H1 (cell line): ENCODE measurements at regions not wholly inside any gene's neighbourhood (a gene's known extent, or its start where the extent isn't known, plus 50 kb on each side); places are given as distances from the start of the nearest gene placed in this dataset.

Experiments
- CTCF ChIA-PET: fragments of 300-600 bp; sonication (Branson Sonifier 250); formaldehyde crosslinking; loops from one replicate; lab custom pipeline; 2021; ENCODE audit not compliant: partially characterized antibody; lab: Charles Lee
- POLR2A ChIA-PET: fragments of 300-600 bp; sonication (Branson Sonifier 250); formaldehyde crosslinking; loops from one replicate; lab custom pipeline; 2021; ENCODE audit warnings: inconsistent platforms; ENCODE audit not compliant: partially characterized antibody; lab: Charles Lee
- DNase-seq, 2 experiments: peaks; one replicate each; pipeline versions ENCODE4 v3.0.0 to v3.0.0-alpha.2; 2010 to 2022; ENCODE audit warnings: low spot score in 2 of 2, low read depth in 1 of 2, mixed read lengths in 1 of 2
- FAIRE-seq: peaks from 2 replicates; lab custom pipeline; 2011; peaks lifted over from hg19 to GRCh38; lab: Jason Lieb, UNC
- H2AFZ ChIP-seq: 2 replicates; pipeline ENCODE4 v1.8.1; 2012; ENCODE audit warnings: low read length, inconsistent platforms
- H2AK5ac ChIP-seq: 2 replicates; pipeline ENCODE4 v1.6.1; 2013; ENCODE audit warnings: low read depth, low read length
- H2BK120ac ChIP-seq: replicated peaks from 2 replicates; pipeline ENCODE3; 2013; ENCODE audit warnings: low read depth, low read length, inconsistent platforms
- H2BK12ac ChIP-seq: 2 replicates; pipeline ENCODE4 v1.6.1; 2013; ENCODE audit warnings: low read depth, low read length
- H2BK15ac ChIP-seq: 2 replicates; pipeline ENCODE4 v1.6.1; 2013; ENCODE audit warnings: low read length
- H2BK20ac ChIP-seq: 2 replicates; pipeline ENCODE4 v1.6.1; 2013; ENCODE audit warnings: low read length
- H2BK5ac ChIP-seq: 2 replicates; pipeline ENCODE4 v1.6.1; 2013; ENCODE audit warnings: low read depth, low read length
- H3K14ac ChIP-seq: 2 replicates; pipeline ENCODE4 v1.6.1; 2013; ENCODE audit warnings: inconsistent platforms; ENCODE audit not compliant: insufficient read length
- H3K18ac ChIP-seq: 2 replicates; pipeline ENCODE4 v1.6.1; 2013; ENCODE audit warnings: low read length; ENCODE audit errors: extremely low read depth
- H3K23ac ChIP-seq: 2 replicates; pipeline ENCODE4 v1.6.1; 2013; ENCODE audit warnings: inconsistent platforms; ENCODE audit not compliant: insufficient read length
- H3K23me2 ChIP-seq: 2 replicates; pipeline ENCODE4 v1.6.1; 2013; ENCODE audit warnings: low read depth, low read length
- H3K27ac ChIP-seq: 2 replicates; pipeline ENCODE4 v1.6.1; 2011; ENCODE audit warnings: low read depth, low read length, inconsistent platforms
- H3K27me3 ChIP-seq, 4 experiments: replicated peaks in 1 of 4; 1 replicate in 1 of 4; 2 replicates in 3 of 4; pipeline versions ENCODE4 v1.6.1 to v1.8.1; 2011 to 2013; ENCODE audit warnings: low read length in 3 of 4, mild to moderate bottlenecking in 3 of 4, inconsistent platforms in 2 of 4, mixed read lengths in 2 of 4, moderate library complexity in 1 of 4; ENCODE audit not compliant: control insufficient read depth in 3 of 4, insufficient read depth in 3 of 4; ENCODE audit errors: extremely low read depth in 1 of 4
- H3K36me3 ChIP-seq, 4 experiments: 2 replicates each; pipeline versions ENCODE4 v1.6.1 to v1.8.1; 2011 to 2013; ENCODE audit warnings: mild to moderate bottlenecking in 4 of 4, low read length in 3 of 4, moderate library complexity in 2 of 4, control low read depth in 1 of 4, inconsistent platforms in 1 of 4; ENCODE audit not compliant: insufficient read depth in 4 of 4, control insufficient read depth in 2 of 4
- H3K4ac ChIP-seq: replicated peaks from 2 replicates; pipeline ENCODE3; 2013; ENCODE audit warnings: low read length, low read depth, mixed read lengths, inconsistent platforms; ENCODE audit not compliant: insufficient read length
- H3K4me1 ChIP-seq, 4 experiments: replicated peaks in 1 of 4; 1 replicate in 1 of 4; 2 replicates in 3 of 4; pipeline versions ENCODE4 v1.6.1 to v1.8.1; 2011 to 2013; ENCODE audit warnings: low read length in 3 of 4, inconsistent platforms in 2 of 4, mixed read lengths in 1 of 4; ENCODE audit not compliant: insufficient read depth in 4 of 4, control insufficient read depth in 3 of 4
- H3K4me2 ChIP-seq, 2 experiments: 2 replicates each; pipeline versions ENCODE4 v1.6.1 to v1.8.1; 2011 to 2013; ENCODE audit warnings: low read depth in 2 of 2, low read length in 2 of 2, control low read depth in 1 of 2, inconsistent platforms in 1 of 2, mild to moderate bottlenecking in 1 of 2; ENCODE audit not compliant: insufficient read depth in 1 of 2
- H3K4me3 ChIP-seq, 4 experiments: fragments of 200-600, 300-600 bp in 1 of 4; sonication (generic), shearing (Covaris generic), sonication (Bioruptor Twin) in 1 of 4; 2 replicates each; pipeline versions ENCODE4 v1.5.1 to v1.8.1; 2011 to 2016; ENCODE audit warnings: low read length in 4 of 4, low read depth in 3 of 4, control low read depth in 2 of 4, inconsistent platforms in 2 of 4, mild to moderate bottlenecking in 2 of 4, mixed read lengths in 1 of 4, moderate library complexity in 1 of 4; ENCODE audit not compliant: insufficient read depth in 2 of 4; ENCODE audit errors: extremely low read depth in 1 of 4
- H3K56ac ChIP-seq: replicated peaks from 2 replicates; pipeline ENCODE3; 2013; ENCODE audit warnings: low read depth, mild to moderate bottlenecking, mixed read lengths, low read length, inconsistent platforms; ENCODE audit not compliant: insufficient read length
- H3K79me1 ChIP-seq: 2 replicates; pipeline ENCODE4 v1.6.1; 2013; ENCODE audit warnings: low read depth, low read length, control low read depth
- H3K79me2 ChIP-seq, 2 experiments: 2 replicates each; pipeline versions ENCODE4 v1.6.1 to v1.8.1; 2012 to 2013; ENCODE audit warnings: low read length in 2 of 2, mild to moderate bottlenecking in 2 of 2, inconsistent platforms in 1 of 2; ENCODE audit not compliant: insufficient read depth in 2 of 2, control insufficient read depth in 1 of 2
- H3K9ac ChIP-seq, 4 experiments: replicated peaks in 1 of 4; 1 replicate in 1 of 4; 2 replicates in 3 of 4; pipeline versions ENCODE4 v1.6.1 to v1.8.1; 2011 to 2013; ENCODE audit warnings: low read depth in 3 of 4, low read length in 3 of 4, control low read depth in 2 of 4, mild to moderate bottlenecking in 2 of 4, moderate library complexity in 2 of 4, inconsistent platforms in 1 of 4; ENCODE audit errors: extremely low read depth in 1 of 4
- H3K9me3 ChIP-seq, 2 experiments: 2 replicates each; pipeline versions ENCODE4 v1.6.1 to v1.8.1; 2012 to 2013; ENCODE audit warnings: mild to moderate bottlenecking in 2 of 2, moderate library complexity in 2 of 2, control low read depth in 1 of 2, inconsistent platforms in 1 of 2, low read depth in 1 of 2, low read length in 1 of 2, mixed read lengths in 1 of 2; ENCODE audit not compliant: insufficient read depth in 2 of 2
- H4K20me1 ChIP-seq, 2 experiments: replicated peaks in 1 of 2; 2 replicates each; pipeline versions ENCODE3 to v1.8.1; 2011 to 2013; ENCODE audit warnings: inconsistent platforms in 2 of 2, low read length in 2 of 2, mild to moderate bottlenecking in 1 of 2; ENCODE audit not compliant: insufficient read depth in 2 of 2, control insufficient read depth in 1 of 2
- H4K5ac ChIP-seq: 2 replicates; pipeline ENCODE4 v1.6.1; 2013; ENCODE audit warnings: low read length, low read depth, mixed read lengths, inconsistent platforms; ENCODE audit not compliant: insufficient read length
- H4K8ac ChIP-seq: 2 replicates; pipeline ENCODE4 v1.8.0; 2013; ENCODE audit warnings: mild to moderate bottlenecking, moderate library complexity, low read length, inconsistent platforms; ENCODE audit not compliant: insufficient read depth; ENCODE audit errors: extremely low read depth
- H4K91ac ChIP-seq: replicated peaks from 2 replicates; pipeline ENCODE3; 2013; ENCODE audit warnings: low read length, mixed read lengths, inconsistent platforms; ENCODE audit not compliant: insufficient read length
- CEBPB ChIP-seq: IDR thresholded peaks from 2 replicates; pipeline ENCODE4 v1.6.1; 2012; ENCODE audit warnings: low read depth, low read length
- CREB1 ChIP-seq: IDR thresholded peaks from 2 replicates; pipeline ENCODE4 v1.6.1; 2012; ENCODE audit warnings: inconsistent platforms
- CTBP2 ChIP-seq: IDR thresholded peaks from 2 replicates; pipeline ENCODE4 v1.7.0; 2011; ENCODE audit warnings: borderline replicate concordance, mild to moderate bottlenecking, moderate library complexity, mixed read lengths, low read length; ENCODE audit not compliant: insufficient read depth, insufficient read length
- EGR1 ChIP-seq: IDR thresholded peaks from 2 replicates; pipeline ENCODE4 v1.6.1; 2011; ENCODE audit warnings: low read depth, low read length, borderline replicate concordance
- EP300 ChIP-seq, 2 experiments: IDR thresholded peaks; 1 replicate in 1 of 2; 2 replicates in 1 of 2; pipeline ENCODE4 v1.6.1; 2011 to 2012; ENCODE audit warnings: low read depth in 2 of 2, low read length in 2 of 2, mild to moderate bottlenecking in 2 of 2, borderline replicate concordance in 1 of 2, inconsistent platforms in 1 of 2, moderate library complexity in 1 of 2
- FOSL1 ChIP-seq: IDR thresholded peaks from 2 replicates; pipeline ENCODE4 v1.6.1; 2011; ENCODE audit warnings: mild to moderate bottlenecking, low read depth, low read length, moderate library complexity; ENCODE audit not compliant: insufficient read depth
- GABPA ChIP-seq: IDR thresholded peaks from 2 replicates; pipeline ENCODE4 v1.6.1; 2011; ENCODE audit warnings: mild to moderate bottlenecking, low read length, moderate library complexity, borderline replicate concordance; ENCODE audit not compliant: insufficient read depth
- HDAC6 ChIP-seq: IDR thresholded peaks from one replicate; pipeline ENCODE4 v1.7.1; 2012; ENCODE audit warnings: low read depth, mild to moderate bottlenecking, inconsistent platforms, low read length, moderate library complexity
- JUND ChIP-seq: IDR thresholded peaks from 2 replicates; pipeline ENCODE4 v1.6.1; 2011; ENCODE audit warnings: mild to moderate bottlenecking, improper control_type of control experiment, low read length
- KDM1A ChIP-seq: fragments of 200-600, 300-600 bp; sonication (generic); IDR thresholded peaks from 2 replicates; pipeline ENCODE4 v1.7.1; 2016; ENCODE audit warnings: mild to moderate bottlenecking, low read length, borderline replicate concordance
- NRF1 ChIP-seq: IDR thresholded peaks from 2 replicates; pipeline ENCODE4 v1.6.1; 2011; ENCODE audit warnings: mild to moderate bottlenecking, low read depth, low read length, improper control_type of control experiment
- RBBP5 ChIP-seq: IDR thresholded peaks from 2 replicates; pipeline ENCODE4 v1.7.1; 2012; ENCODE audit warnings: low read depth, mild to moderate bottlenecking, inconsistent platforms, low read length, moderate library complexity, borderline replicate concordance
- SP2 ChIP-seq: IDR thresholded peaks from 2 replicates; pipeline ENCODE4 v1.6.1; 2012; ENCODE audit warnings: mild to moderate bottlenecking, low read length, inconsistent platforms
- TCF12 ChIP-seq: IDR thresholded peaks from 2 replicates; pipeline ENCODE4 v1.6.1; 2011; ENCODE audit warnings: low read depth, mild to moderate bottlenecking, low read length
- WGBS, 2 experiments: shearing (Covaris generic) in 1 of 2; methylation state at CpG; one replicate each; pipeline versions ENCODE4 v1.1.6 to v1.1.7; 2013 to 2015; ENCODE audit warnings: low lambda C conversion rate in 2 of 2, mixed read lengths in 2 of 2, inconsistent platforms in 1 of 2, low coverage in 1 of 2, missing lambda C conversion rate in 1 of 2; ENCODE audit not compliant: insufficient replicate concordance in 2 of 2, insufficient coverage in 1 of 2, insufficient read length in 1 of 2; ENCODE audit errors: extremely low coverage in 1 of 2, missing lambda C conversion rate in 1 of 2; 5-methylcytosine and 5-hydroxymethylcytosine counted together

DNA sequence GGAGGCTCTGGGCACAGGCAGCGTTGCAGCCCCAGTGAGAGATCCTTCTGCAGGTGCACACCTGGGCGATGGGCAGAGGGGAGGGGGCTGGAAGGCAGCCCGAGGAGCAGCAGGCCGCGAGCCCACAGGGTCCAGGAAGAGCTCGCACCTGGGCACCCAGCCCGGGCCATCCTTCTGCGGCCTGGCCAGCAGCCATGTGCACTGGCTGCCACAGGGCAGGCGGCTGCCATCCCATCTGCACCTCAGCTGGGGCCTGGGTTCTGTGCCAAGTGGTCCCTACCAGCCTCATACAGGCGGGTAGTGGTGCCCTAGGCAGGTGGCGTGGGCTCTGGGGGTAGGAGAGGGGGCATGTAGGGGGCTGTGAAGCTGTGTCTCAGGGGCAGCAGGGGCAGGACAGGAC, 197.2 kb downstream of the RBFOX3 start:
- 89% methylated on average over 10 of the region's 11 CpGs; no CpG with 5 or more reads in 1 of the 2 experiments for WGBS, 2 experiments
- H3K18ac ChIP-seq = no peak overlapping the region
- no peak overlapping the region for H3K23ac ChIP-seq
- H2BK12ac ChIP-seq = no peak overlapping the region
- no peak overlapping the region for H2BK15ac ChIP-seq
- peaks cover 0 to 7% of the 10 kb centered on the region in 2 experiments for H4K20me1 ChIP-seq
- no peak overlapping the region for H2AK5ac ChIP-seq
- no peak overlapping the region for H4K8ac ChIP-seq
- H2AFZ ChIP-seq = no peak overlapping the region
- no peak overlapping the region for H2BK120ac ChIP-seq
- no peak overlapping the region for H2BK20ac ChIP-seq
- no peak overlapping the region for H4K91ac ChIP-seq
- no peaks in the 10 kb centered on the region for H3K36me3 ChIP-seq
- H3K56ac ChIP-seq = no peak overlapping the region
- no peaks in the 10 kb centered on the region for H3K9me3 ChIP-seq
- no peak overlapping the region for H3K4me3 ChIP-seq
- H3K4ac ChIP-seq = no peak overlapping the region
- H3K27me3 ChIP-seq = no peaks in the 10 kb centered on the region
- H3K14ac ChIP-seq = no peak overlapping the region
- ChIA-PET POLR2A (no interaction called here), CTCF (interaction anchor here (0.6 to 2.3 kb wide), 6 partner anchors 9 to 213 kb away, joined by 3 to 14 read pairs (median 4); no protein-coding TSS in a partner anchor)
- H3K27ac ChIP-seq = no peak overlapping the region
- no peaks in the 10 kb centered on the region for H3K79me2 ChIP-seq
- peaks cover 0 to 9% (median 3%) of the 10 kb centered on the region in 4 experiments; a peak in 4 of 7 replicates for H3K4me1 ChIP-seq
- FAIRE-seq (no peak), DNase-seq (no peak)
- H2BK5ac ChIP-seq = no peak overlapping the region
- H3K4me2 ChIP-seq = no peak overlapping the region
- H3K79me1 ChIP-seq = no peaks in the 10 kb centered on the region
- H3K23me2 ChIP-seq = peaks cover 9% of the 10 kb centered on the region; the same call in 1 of the 2 replicates
- H3K9ac ChIP-seq = no peak overlapping the region
- no peak overlapping the region for H4K5ac ChIP-seq
- TF ChIP-seq KDM1A (no peak), EP300 (IDR thresholded peaks at IDR 0.05; ENCODE audit: borderline replicate concordance in 1 of 2, low read depth in 2 of 2, low read length in 2 of 2) (no peak), NRF1 (no peak), CEBPB (no peak), RBBP5 (no peak), HDAC6 (no peak), CREB1 (no peak), TCF12 (no peak), SP2 (no peak), JUND (no peak), GABPA (no peak), EGR1 (no peak), CTBP2 (no peak), FOSL1 (no peak)
